Stimulated activated CD4-positive, alpha-beta T cell treated with anti-CD3 and anti-CD28 coated beads, Interleukin-4, amount 100 ng/mL, for 24 hours (primary cell): ENCODE measurements at regions not wholly inside any gene's neighbourhood (a gene's known extent, or its start where the extent isn't known, plus 50 kb on each side); places are given as distances from the start of the nearest gene placed in this dataset.

Experiments used
- DNase-seq: peaks from one replicate; pipeline ENCODE4 v3.0.0-alpha.2; 2020

DNA sequence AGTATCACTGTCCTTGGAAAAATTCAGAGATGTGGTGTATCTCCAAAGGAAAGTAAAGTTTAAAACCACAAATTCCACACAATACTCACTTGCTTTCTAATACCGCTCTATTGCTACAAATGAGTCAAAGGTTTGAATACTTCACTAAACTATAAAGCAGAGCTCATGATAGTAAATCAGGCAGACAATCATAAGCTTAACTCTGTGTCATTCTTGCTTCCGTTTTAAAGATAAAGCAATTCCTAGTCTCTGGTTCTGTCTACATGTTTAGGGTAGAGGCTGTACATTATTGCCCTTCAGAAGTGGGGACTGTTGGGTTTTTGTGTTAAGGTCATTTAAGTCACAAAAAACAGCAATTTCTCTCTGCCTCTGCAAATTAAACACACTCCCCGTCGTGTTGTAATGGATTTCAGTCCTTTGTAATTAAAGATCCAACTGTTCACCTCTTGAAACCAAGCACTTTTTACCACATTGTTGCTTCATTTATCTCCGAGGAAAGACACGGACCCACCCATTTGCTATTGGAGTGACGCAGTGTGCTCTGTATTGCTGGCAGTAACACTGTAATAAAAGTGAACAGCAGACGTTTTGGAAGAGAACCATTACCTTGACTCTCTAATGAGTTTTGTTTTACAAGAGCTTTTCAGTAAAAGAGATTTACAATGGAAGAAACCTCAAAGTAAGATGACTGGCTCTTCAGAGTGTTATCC, 83.1 kb upstream of the CNTNAP4 start:
- no peak for DNase-seq

DNA sequence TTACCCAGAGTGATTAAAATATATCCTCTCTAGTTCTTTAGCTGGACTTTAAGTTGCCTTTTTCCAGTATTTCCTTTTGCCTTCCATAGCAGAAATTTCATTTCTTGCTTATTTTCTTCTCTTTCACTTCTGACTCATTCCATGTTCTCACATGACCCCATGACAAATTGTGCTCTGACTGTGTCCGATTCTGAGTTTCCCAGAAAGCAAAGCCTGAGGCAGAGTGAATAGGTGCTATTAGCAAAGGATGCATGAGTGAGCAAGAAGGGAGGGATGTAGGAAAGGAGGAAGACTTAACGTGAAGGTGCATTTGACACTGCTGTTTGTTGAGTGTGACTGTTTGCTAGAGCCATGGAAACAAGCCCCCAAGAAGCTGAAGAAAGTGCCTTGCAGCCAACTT, 82.6 kb upstream of the CNTNAP4 start:
- no peak for DNase-seq

- no peak for DNase-seq
Measured at GRCh38 chr16:76195056-76195455, 82.1 kb upstream of the CNTNAP4 start.

GRCh38 chr16:76195648-76196047, 81.6 kb upstream of the CNTNAP4 start:
- no peak for DNase-seq

- DNase-seq, result no peak
Measured at GRCh38 chr16:76197900-76198299, 79.3 kb upstream of the CNTNAP4 start.

- no peak for DNase-seq
Measured at GRCh38 chr16:76199681-76200220, 77.5 kb upstream of the CNTNAP4 start.

- no peak for DNase-seq
Measured at GRCh38 chr16:76201385-76201784, 75.8 kb upstream of the CNTNAP4 start.

- no peak for DNase-seq
Measured at GRCh38 chr16:76204249-76204648, 73.0 kb upstream of the CNTNAP4 start.

- DNase-seq, result no peak
Measured at GRCh38 chr16:76207270-76207669, 69.9 kb upstream of the CNTNAP4 start.

GRCh38 chr16:76210157-76210556, 67.0 kb upstream of the CNTNAP4 start:
- no peak for DNase-seq

GRCh38 chr16:76213860-76214259, 63.3 kb upstream of the CNTNAP4 start:
- no peak for DNase-seq

GRCh38 chr16:76214856-76215255, 62.3 kb upstream of the CNTNAP4 start:
- DNase-seq, result no peak

GRCh38 chr16:76222087-76222486, 55.1 kb upstream of the CNTNAP4 start:
- DNase-seq, result no peak

GRCh38 chr16:76222853-76223252, 54.3 kb upstream of the CNTNAP4 start:
- DNase-seq, result no peak

- DNase-seq, result no peak
Measured at GRCh38 chr16:76226011-76226410, 51.2 kb upstream of the CNTNAP4 start.

GRCh38 chr16:76226481-76226880, 50.7 kb upstream of the CNTNAP4 start:
- DNase-seq, result no peak
